T-helper 1 cell treated with Interleukin-12 subunit alpha and Interleukin-12 subunit beta and Interleukin-4 antibody, amounts not matched to agents 30 μg/mL and 1 μg/mL, for 36 hours (primary cell): ENCODE measurements at regions not wholly inside any gene's neighbourhood (a gene's known extent, or its start where the extent isn't known, plus 50 kb on each side); places are given as distances from the start of the nearest gene placed in this dataset.
"Not testable (repeated sequence)": the region's sequence is repeated elsewhere in the genome, so short reads cannot be mapped to it uniquely, and the experiment has no call there.

Source experiments
- H3K27ac Mint-ChIP-seq: one replicate; pipeline ENCODE4 v1.8.0; 2021; ENCODE audit warnings: mild to moderate bottlenecking, mixed read lengths
- H3K27me3 Mint-ChIP-seq: one replicate; pipeline ENCODE4 v1.8.0; 2021; ENCODE audit warnings: low read depth, mixed read lengths
- H3K36me3 Mint-ChIP-seq: one replicate; pipeline ENCODE4 v1.8.0; 2021; ENCODE audit warnings: low read depth, mixed read lengths
- H3K4me1 Mint-ChIP-seq: one replicate; pipeline ENCODE4 v1.8.0; 2021; ENCODE audit warnings: low read depth, mixed read lengths
- H3K4me3 Mint-ChIP-seq: one replicate; pipeline ENCODE4 v1.8.0; 2021; ENCODE audit warnings: mild to moderate bottlenecking, moderate library complexity, mixed read lengths
- H3K9me3 Mint-ChIP-seq: one replicate; pipeline ENCODE4 v1.8.0; 2021; ENCODE audit warnings: mixed read lengths

GRCh38 chr9:41034699-41035197, 93.7 kb downstream of the FOXD4L6 start:
- not testable (repeated sequence) for H3K27me3 Mint-ChIP-seq, H3K27ac Mint-ChIP-seq, H3K4me3 Mint-ChIP-seq

DNA sequence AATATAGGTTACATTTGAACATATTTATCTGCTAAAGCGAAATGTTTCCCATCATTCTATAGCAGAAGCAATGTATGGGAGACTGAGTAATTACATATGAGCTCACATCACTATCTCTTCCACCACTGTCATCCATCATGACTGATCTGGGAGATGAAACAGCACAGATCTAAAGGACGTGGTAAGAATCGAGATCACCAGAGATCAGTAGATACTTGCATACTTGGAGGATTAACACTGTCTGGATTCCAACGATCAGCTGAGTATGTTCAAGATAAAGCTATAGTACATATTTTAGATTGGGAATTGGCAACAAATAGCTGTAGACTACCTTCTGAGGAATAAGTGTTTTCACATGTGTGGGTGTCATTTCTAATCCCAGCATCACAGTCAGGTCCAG, 94.6 kb downstream of the FOXD4L6 start:
- not testable (repeated sequence) for H3K27ac Mint-ChIP-seq, H3K4me3 Mint-ChIP-seq, H3K36me3 Mint-ChIP-seq, H3K27me3 Mint-ChIP-seq, H3K9me3 Mint-ChIP-seq, H3K4me1 Mint-ChIP-seq

More at GRCh38 chr9:41034699-41035197, 93.7 kb downstream of the FOXD4L6 start:
- H3K36me3 Mint-ChIP-seq, H3K4me1 Mint-ChIP-seq, H3K9me3 Mint-ChIP-seq: not testable (repeated sequence)

DNA sequence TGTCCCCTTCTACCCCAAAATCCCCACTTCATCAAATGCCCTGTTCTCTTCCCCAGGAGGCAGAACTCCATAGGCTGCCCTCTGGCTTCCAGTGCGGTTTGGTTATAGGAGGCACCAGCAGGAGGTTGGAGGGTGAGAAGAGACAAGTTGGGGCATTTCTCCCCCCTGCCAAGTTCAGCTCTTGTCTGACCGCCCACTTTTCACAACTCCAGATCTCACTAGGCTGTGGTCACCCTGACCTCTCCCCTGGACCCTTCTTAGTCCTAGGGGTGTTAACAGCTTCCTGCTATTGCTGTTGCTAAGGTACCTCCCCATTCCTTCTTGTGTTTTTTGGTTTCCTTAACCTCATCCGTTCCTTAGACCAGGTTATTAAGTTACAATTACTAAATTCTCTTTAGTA, 95.1 kb downstream of the FOXD4L6 start:
- not testable (repeated sequence) for H3K9me3 Mint-ChIP-seq

GRCh38 chr9:41026912-41027676, 101.4 kb downstream of the FOXD4L6 start:
- not testable (repeated sequence) for H3K9me3 Mint-ChIP-seq, H3K27ac Mint-ChIP-seq, H3K36me3 Mint-ChIP-seq, H3K27me3 Mint-ChIP-seq, H3K4me3 Mint-ChIP-seq, H3K4me1 Mint-ChIP-seq

More for the DNA sequence above, 95.1 kb downstream of the FOXD4L6 start:
- H3K27me3 Mint-ChIP-seq, H3K27ac Mint-ChIP-seq, H3K4me1 Mint-ChIP-seq, H3K4me3 Mint-ChIP-seq, H3K36me3 Mint-ChIP-seq: not testable (repeated sequence)

- not testable (repeated sequence) for H3K27ac Mint-ChIP-seq, H3K4me3 Mint-ChIP-seq, H3K36me3 Mint-ChIP-seq, H3K4me1 Mint-ChIP-seq, H3K27me3 Mint-ChIP-seq, H3K9me3 Mint-ChIP-seq
These were observed 106.1 kb downstream of the FOXD4L6 start for GRCh38 chr9:41022365-41022764.

- H3K4me1 Mint-ChIP-seq, H3K36me3 Mint-ChIP-seq, H3K9me3 Mint-ChIP-seq, H3K4me3 Mint-ChIP-seq, H3K27me3 Mint-ChIP-seq, H3K27ac Mint-ChIP-seq: not testable (repeated sequence)
These were observed 108.5 kb downstream of the FOXD4L6 start for GRCh38 chr9:41019858-41020562.

- H3K4me3 Mint-ChIP-seq, H3K27me3 Mint-ChIP-seq: not testable (repeated sequence)
These were observed 109.5 kb downstream of the FOXD4L6 start for GRCh38 chr9:41018948-41019347.

GRCh38 chr9:41016699-41017098, 111.8 kb downstream of the FOXD4L6 start:
- not testable (repeated sequence) for H3K4me1 Mint-ChIP-seq, H3K27ac Mint-ChIP-seq, H3K27me3 Mint-ChIP-seq, H3K4me3 Mint-ChIP-seq, H3K9me3 Mint-ChIP-seq
- H3K36me3 Mint-ChIP-seq = peaks cover 18% of the 10 kb centered on the region

More at GRCh38 chr9:41018948-41019347, 109.5 kb downstream of the FOXD4L6 start:
- H3K27ac Mint-ChIP-seq, H3K4me1 Mint-ChIP-seq, H3K9me3 Mint-ChIP-seq, H3K36me3 Mint-ChIP-seq: not testable (repeated sequence)

DNA sequence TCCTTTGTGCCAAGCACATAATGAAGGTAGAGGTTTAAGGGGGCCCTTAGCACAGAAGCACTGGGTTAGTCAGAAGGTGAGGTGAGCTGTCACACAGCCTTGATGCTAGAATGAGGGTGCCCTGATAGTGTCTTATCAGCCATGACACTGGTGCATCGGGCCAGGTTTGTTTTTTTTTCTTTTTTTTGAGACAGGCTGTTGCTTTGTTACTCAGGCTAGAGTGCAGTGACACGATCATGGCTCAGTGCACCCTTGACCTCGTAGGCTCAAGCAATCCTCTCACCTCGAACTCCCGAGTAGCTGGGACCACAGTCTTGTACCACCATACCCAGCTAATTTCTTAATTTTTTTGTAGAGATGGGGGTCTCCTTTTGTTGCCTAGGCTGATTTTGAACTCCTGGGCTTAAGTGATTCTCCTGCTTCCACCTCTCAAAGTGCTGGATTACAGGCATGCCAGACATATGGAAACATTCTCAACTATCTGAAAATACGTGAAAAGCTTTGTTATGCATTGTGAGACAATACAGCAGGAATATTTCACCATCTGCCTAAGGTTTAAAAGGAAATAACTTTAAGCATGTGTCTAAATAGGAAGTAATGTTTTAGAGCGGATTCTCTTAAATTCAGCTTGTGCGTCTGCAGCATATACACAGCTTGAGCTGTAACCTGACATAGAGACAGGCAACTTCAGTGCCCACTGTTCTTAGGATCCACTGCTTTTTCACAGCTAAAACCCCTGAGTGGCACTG, 128.4 kb downstream of the FOXD4L6 start:
- not testable (repeated sequence) for H3K27me3 Mint-ChIP-seq, H3K9me3 Mint-ChIP-seq, H3K27ac Mint-ChIP-seq, H3K4me3 Mint-ChIP-seq
- peaks cover 26% of the 10 kb centered on the region for H3K36me3 Mint-ChIP-seq
- H3K4me1 Mint-ChIP-seq = peaks cover 19% of the 10 kb centered on the region

DNA sequence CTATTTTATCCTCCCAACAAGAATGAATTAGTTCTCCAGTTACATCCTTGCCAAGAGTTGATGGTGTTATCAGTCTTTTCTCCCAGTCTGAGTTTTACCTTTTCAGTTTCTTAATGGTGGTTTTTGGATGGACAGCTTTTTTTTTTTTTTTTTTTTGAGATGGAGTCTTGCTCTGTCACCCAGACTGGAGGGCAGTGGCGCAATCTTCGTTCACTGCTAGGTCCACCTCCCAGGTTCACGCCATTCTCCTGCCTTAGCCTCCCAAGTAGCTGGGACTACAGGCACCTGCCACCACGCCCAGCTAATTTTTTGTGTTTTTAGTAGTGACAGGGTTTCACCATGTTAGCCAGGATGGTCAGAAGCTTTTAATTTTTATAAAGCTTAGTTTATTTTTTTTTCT, 133.0 kb downstream of the FOXD4L6 start:
- peaks cover 30% of the 10 kb centered on the region for H3K4me1 Mint-ChIP-seq

GRCh38 chr9:40993842-40994241, 134.6 kb downstream of the FOXD4L6 start:
- not testable (repeated sequence) for H3K27me3 Mint-ChIP-seq, H3K9me3 Mint-ChIP-seq, H3K27ac Mint-ChIP-seq
- Mint-ChIP-seq H3K4me1 (peaks cover 32% of the 10 kb centered on the region), H3K36me3 (peaks cover 23% of the 10 kb centered on the region), H3K4me3 (peak overlapping the region; percentile 75)

More for the DNA sequence above, 133.0 kb downstream of the FOXD4L6 start:
- H3K36me3 Mint-ChIP-seq = peaks cover 29% of the 10 kb centered on the region
- not testable (repeated sequence) for H3K9me3 Mint-ChIP-seq, H3K27ac Mint-ChIP-seq, H3K27me3 Mint-ChIP-seq
- H3K4me3 Mint-ChIP-seq = peak overlapping the region; percentile 5

- not testable (repeated sequence) for H3K9me3 Mint-ChIP-seq, H3K27me3 Mint-ChIP-seq, H3K27ac Mint-ChIP-seq
- H3K4me1 Mint-ChIP-seq = peaks cover 30% of the 10 kb centered on the region
- peaks cover 25% of the 10 kb centered on the region for H3K36me3 Mint-ChIP-seq
- peak overlapping the region; percentile 75 for H3K4me3 Mint-ChIP-seq
These were observed 135.1 kb downstream of the FOXD4L6 start for GRCh38 chr9:40993375-40993774.

GRCh38 chr9:40992472-40992821, 136.0 kb downstream of the FOXD4L6 start:
- not testable (repeated sequence) for H3K27me3 Mint-ChIP-seq, H3K4me3 Mint-ChIP-seq, H3K9me3 Mint-ChIP-seq
- H3K4me1 Mint-ChIP-seq = peaks cover 28% of the 10 kb centered on the region
- peak overlapping the region; percentile 97 for H3K27ac Mint-ChIP-seq
- peaks cover 29% of the 10 kb centered on the region for H3K36me3 Mint-ChIP-seq

- not testable (repeated sequence) for H3K4me3 Mint-ChIP-seq, H3K27me3 Mint-ChIP-seq, H3K9me3 Mint-ChIP-seq
- Mint-ChIP-seq H3K36me3 (peaks cover 26% of the 10 kb centered on the region), H3K4me1 (peaks cover 24% of the 10 kb centered on the region), H3K27ac (peak overlapping the region; percentile 97)
These were observed 136.6 kb downstream of the FOXD4L6 start for GRCh38 chr9:40991741-40992471.
